Liver (tissue), 1 donor: ENCODE measurements at regions not wholly inside any gene's neighbourhood (a gene's known extent, or its start where the extent isn't known, plus 50 kb on each side); places are given as distances from the start of the nearest gene placed in this dataset.

Experiments
- YY1 ChIP-seq: IDR thresholded peaks from 2 replicates; pipeline ENCODE4 v1.6.1; 2016; ENCODE audit warnings: antibody characterized with exemption, mild to moderate bottlenecking
- TF ChIP-seq, protein P1 (sequence below): IDR thresholded peaks from 2 replicates; pipeline ENCODE4 v1.6.1; 2016; ENCODE audit warnings: antibody characterized with exemption

DNA sequence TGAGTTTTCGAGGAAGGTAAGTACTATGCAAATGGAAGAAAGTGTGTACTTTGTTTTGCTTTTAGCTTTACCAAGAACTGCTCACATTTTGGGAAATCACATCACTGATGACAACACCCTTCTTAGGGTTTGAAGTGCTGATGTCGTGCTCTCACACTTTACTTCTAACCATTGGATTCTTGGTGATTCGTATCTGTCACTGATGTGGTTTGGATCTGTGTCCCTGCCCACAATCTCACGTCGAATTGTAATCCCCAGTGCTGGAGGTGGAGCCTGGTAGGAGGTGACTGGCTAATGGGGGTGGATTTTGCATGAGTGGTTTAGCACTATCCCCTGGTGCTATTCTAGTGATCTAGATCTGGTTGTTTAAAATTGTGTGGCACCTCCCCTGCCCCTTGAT lies 75.4 kb upstream of the RGMA start:
- TF ChIP-seq, protein P1, sequence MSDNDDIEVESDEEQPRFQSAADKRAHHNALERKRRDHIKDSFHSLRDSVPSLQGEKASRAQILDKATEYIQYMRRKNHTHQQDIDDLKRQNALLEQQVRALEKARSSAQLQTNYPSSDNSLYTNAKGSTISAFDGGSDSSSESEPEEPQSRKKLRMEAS, result no peak
- TF ChIP-seq YY1, result no peak
